ENCODE measurements at regions not wholly inside any gene's neighbourhood (a gene's known extent, or its start where the extent isn't known, plus 50 kb on each side); places are given as distances from the start of the nearest gene placed in this dataset.
A peak's percentile ranks its signal among the peaks of the same experiment; 100 is the strongest.

DNA sequence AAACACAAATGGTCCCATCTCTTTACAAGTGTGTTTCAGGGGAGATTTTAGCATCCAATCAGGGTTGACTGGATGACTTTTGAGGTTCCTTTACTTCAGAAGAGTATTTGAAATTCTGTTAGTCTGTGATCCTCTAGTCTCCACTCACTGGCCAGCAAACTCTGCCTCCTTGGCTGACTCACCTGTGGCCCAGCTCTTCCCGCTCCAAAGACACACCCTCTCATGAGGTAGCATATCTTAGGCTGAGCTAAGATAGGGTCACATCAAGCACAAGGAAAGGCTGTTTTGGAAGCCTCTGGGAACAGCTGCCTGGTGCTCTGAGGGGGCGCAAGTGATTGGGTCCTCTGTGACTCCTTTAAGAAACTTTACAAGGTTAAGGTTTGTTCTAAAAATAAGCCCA is 102.3 kb upstream of the FGGY start:
- ATAC-seq = no peak
- H3K4me3 ChIP-seq = no peak overlapping the region
- WGBS, 2 donors (ENCODE audit: low coverage in 1 of 2) = 100% methylated on average over 1 of the region's 2 CpGs
- H3K27me3 ChIP-seq = no peaks in the 10 kb centered on the region
- TF ChIP-seq POLR2A (IDR thresholded peaks at IDR 0.05) (no peak), POLR2AphosphoS5 (IDR thresholded peaks at IDR 0.05) (no peak), EP300 (IDR thresholded peaks at IDR 0.05) (no peak)
- H3K27ac ChIP-seq = no peak overlapping the region
- peaks cover 0 to 11% (median 0%) of the 10 kb centered on the region in 3 donors for H3K9me3 ChIP-seq
- no peaks in the 10 kb centered on the region for H3K36me3 ChIP-seq
- H3K4me1 ChIP-seq = peaks cover 0 to 10% (median 0%) of the 10 kb centered on the region in 3 donors

DNA sequence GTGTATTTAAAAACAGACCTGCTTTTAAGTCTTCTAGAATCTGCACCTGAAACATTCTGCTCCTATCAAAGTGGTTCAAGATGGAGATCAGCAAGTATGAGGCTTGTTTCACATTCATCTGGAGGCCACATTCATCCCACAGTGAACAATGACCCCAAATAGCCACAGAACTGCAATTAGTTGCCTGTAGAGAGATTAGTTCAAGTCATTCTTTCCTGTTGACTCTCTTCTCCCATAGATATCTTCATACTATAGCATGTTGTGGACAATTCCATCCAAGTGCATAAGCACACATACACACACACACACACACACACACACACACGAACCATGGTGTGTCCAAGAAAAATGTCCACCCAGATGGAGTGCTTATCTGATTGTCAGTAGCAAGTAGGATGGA is 101.7 kb upstream of the FGGY start:
- Histone ChIP-seq H3K9me3 (peaks cover 0 to 11% (median 0%) of the 10 kb centered on the region in 3 donors), H3K4me3 (no peak overlapping the region), H3K4me1 (peaks cover 0 to 10% (median 0%) of the 10 kb centered on the region in 3 donors), H3K36me3 (no peaks in the 10 kb centered on the region), H3K27ac (no peak overlapping the region), H3K27me3 (no peaks in the 10 kb centered on the region)
- WGBS, 2 donors (ENCODE audit: low coverage in 1 of 2) = 50 to 73% methylated on average over 1 of the region's 1 CpG
- no peak for ATAC-seq
- TF ChIP-seq EP300 (IDR thresholded peaks at IDR 0.05) (no peak), CTCF (IDR thresholded peaks at IDR 0.05) (no peak), POLR2A (IDR thresholded peaks at IDR 0.05) (no peak)

- H3K4me1 ChIP-seq = peaks cover 0 to 10% (median 0%) of the 10 kb centered on the region in 3 donors
- no peak for ATAC-seq
- no peak overlapping the region for H3K4me3 ChIP-seq
- WGBS, 2 donors (ENCODE audit: low coverage in 1 of 2) = 20 to 50% methylated on average over 1 to 3 of the region's 4 CpGs
- peak overlapping the region in 1 of 4 donors; percentile 18 for H3K27ac ChIP-seq
- peaks cover 0 to 6% (median 0%) of the 10 kb centered on the region in 3 donors for H3K9me3 ChIP-seq
- no peaks in the 10 kb centered on the region for H3K27me3 ChIP-seq
- H3K36me3 ChIP-seq = no peaks in the 10 kb centered on the region
- TF ChIP-seq EP300 (IDR thresholded peaks at IDR 0.05) (no peak), CTCF (IDR thresholded peaks at IDR 0.05) (no peak), POLR2AphosphoS5 (IDR thresholded peaks at IDR 0.05) (no peak), POLR2A (IDR thresholded peaks at IDR 0.05) (no peak)
Measured at GRCh38 chr1:59198564-59198963, 98.3 kb upstream of the FGGY start.

DNA sequence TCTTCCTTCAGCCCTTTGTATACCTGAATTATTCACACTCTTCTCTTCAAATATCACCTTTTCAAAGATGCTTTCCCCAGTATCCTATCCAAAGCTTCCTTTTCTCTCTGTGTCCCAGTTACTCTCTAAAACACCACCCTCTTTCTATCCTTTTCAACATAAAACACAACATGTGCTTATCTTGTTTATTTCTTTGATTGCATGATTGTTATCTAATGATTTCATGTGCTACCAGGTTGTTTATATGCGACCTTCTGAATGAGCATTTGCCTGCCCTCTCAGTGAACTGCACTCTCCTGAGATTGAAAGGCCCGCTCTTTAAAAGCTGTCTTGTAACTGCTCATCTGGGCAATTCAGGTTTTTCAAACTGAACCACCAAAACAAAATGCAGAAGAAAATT is 97.7 kb upstream of the FGGY start:
- TF ChIP-seq POLR2A (IDR thresholded peaks at IDR 0.05) = no peak
- TF ChIP-seq POLR2AphosphoS5 (IDR thresholded peaks at IDR 0.05) = no peak
- no peak for TF ChIP-seq EP300 (IDR thresholded peaks at IDR 0.05)
- no peak for TF ChIP-seq CTCF (IDR thresholded peaks at IDR 0.05)
- H3K27ac ChIP-seq = no peak overlapping the region
- H3K27me3 ChIP-seq = no peaks in the 10 kb centered on the region
- H3K36me3 ChIP-seq = no peaks in the 10 kb centered on the region
- peaks cover 0 to 3% (median 0%) of the 10 kb centered on the region in 3 donors for H3K9me3 ChIP-seq
- no peak for ATAC-seq
- WGBS, 2 donors (ENCODE audit: low coverage in 1 of 2) = 87 to 100% methylated on average over 1 to 2 of the region's 2 CpGs
- peaks cover 0 to 10% (median 0%) of the 10 kb centered on the region in 3 donors for H3K4me1 ChIP-seq
- no peak overlapping the region for H3K4me3 ChIP-seq

DNA sequence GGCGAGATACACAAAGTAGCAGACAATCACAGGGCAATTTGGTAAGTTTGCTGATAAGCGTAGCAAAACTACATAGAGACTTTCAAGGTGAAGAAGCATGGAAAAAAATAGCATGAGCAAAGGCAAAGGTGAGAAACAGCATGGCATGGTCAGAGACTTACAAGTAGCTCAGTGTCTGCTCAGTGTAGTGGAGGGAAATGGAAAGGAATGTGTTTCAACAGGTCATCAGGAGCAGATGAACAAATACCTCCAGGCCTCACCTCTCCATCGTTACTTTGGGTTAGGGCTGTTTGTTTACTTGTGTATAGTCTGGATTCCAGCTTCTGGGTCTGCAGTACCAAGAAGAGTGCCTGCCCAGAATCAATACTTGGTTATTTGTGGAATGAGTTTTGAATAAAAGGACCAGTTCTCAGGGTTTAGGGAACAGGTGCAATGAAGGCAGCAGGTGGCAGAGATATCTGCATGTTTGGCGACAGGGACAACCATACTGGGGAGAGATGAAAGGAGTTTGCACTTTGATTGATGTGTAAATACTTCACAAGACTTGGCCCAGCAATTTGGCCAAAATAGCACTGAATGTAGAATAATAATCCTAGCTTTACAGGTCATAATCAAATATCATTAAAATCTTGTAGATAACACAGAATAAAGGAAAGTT is 97.0 kb upstream of the FGGY start:
- TF ChIP-seq EP300 (IDR thresholded peaks at IDR 0.05) (no peak), POLR2A (IDR thresholded peaks at IDR 0.05) (no peak), POLR2AphosphoS5 (IDR thresholded peaks at IDR 0.05) (no peak), CTCF (IDR thresholded peaks at IDR 0.05) (no peak)
- H3K36me3 ChIP-seq = no peaks in the 10 kb centered on the region
- no peak overlapping the region for H3K4me3 ChIP-seq
- ATAC-seq = no peak
- no peak overlapping the region for H3K27ac ChIP-seq
- H3K4me1 ChIP-seq = peaks cover 0 to 10% (median 0%) of the 10 kb centered on the region in 3 donors
- H3K9me3 ChIP-seq = peaks cover 0 to 10% (median 0%) of the 10 kb centered on the region in 3 donors
- WGBS, 2 donors (ENCODE audit: low coverage in 1 of 2) = 75 to 92% methylated on average over 3 to 4 of the region's 4 CpGs
- H3K27me3 ChIP-seq = no peaks in the 10 kb centered on the region
